HL-60 (cell line): ENCODE measurements at regions not wholly inside any gene's neighbourhood (a gene's known extent, or its start where the extent isn't known, plus 50 kb on each side); places are given as distances from the start of the nearest gene placed in this dataset.

ENCODE experiments used
- GABPA ChIP-seq: IDR thresholded peaks from 2 replicates; pipeline ENCODE4 v1.6.1; 2012; ENCODE audit warnings: low read depth
- POLR2AphosphoS5 ChIP-seq: IDR thresholded peaks from 2 replicates; pipeline ENCODE4 v1.6.1; 2012; ENCODE audit warnings: low read depth
- SPI1 ChIP-seq: IDR thresholded peaks from 2 replicates; pipeline ENCODE4 v1.6.1; 2012; ENCODE audit warnings: low read depth, mild to moderate bottlenecking, borderline replicate concordance
- TF ChIP-seq, protein P1 (sequence below): IDR thresholded peaks from 2 replicates; pipeline ENCODE4 v1.6.1; 2012; ENCODE audit warnings: low read depth; ENCODE audit not compliant: insufficient replicate concordance
- TF ChIP-seq, protein P2 (sequence below): IDR thresholded peaks from one replicate; pipeline ENCODE4 v1.5.1; 2011; ENCODE audit warnings: low read length, control low read depth, inconsistent platforms; ENCODE audit not compliant: insufficient read depth

DNA sequence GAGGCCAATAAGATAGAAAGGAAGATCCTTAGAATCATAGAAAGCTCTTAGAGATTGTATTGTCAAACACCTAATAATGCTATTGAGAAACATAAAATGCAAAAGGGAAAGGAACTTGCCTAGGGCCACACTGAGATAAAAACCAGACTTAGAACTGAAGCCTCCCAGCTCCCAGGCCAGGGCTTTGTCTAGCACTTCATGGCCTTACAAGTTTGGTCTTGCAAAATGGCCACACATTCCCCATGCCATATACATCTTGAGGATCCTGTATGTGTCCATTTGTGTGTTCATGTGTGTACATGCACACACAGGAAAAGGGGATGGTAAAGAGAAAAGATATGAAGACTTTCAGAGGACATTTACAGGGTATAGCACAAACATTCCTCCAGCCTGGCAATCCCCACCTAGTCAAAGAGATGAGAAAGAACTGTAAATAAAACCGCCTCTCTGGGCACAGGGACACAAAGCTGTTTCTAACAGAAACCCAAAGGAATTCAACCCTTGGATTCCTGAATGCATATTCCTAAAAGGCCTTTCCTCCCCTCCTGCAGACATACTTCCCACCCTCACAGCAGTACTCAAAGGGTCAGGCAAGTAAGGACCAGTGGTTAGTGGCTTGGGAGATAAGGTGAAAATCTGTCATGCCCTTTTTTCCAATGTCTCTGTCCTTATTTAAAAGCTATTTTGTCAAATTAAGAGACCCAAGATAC, 99.7 kb upstream of the KLHL29 start:
- TF ChIP-seq, protein P1, sequence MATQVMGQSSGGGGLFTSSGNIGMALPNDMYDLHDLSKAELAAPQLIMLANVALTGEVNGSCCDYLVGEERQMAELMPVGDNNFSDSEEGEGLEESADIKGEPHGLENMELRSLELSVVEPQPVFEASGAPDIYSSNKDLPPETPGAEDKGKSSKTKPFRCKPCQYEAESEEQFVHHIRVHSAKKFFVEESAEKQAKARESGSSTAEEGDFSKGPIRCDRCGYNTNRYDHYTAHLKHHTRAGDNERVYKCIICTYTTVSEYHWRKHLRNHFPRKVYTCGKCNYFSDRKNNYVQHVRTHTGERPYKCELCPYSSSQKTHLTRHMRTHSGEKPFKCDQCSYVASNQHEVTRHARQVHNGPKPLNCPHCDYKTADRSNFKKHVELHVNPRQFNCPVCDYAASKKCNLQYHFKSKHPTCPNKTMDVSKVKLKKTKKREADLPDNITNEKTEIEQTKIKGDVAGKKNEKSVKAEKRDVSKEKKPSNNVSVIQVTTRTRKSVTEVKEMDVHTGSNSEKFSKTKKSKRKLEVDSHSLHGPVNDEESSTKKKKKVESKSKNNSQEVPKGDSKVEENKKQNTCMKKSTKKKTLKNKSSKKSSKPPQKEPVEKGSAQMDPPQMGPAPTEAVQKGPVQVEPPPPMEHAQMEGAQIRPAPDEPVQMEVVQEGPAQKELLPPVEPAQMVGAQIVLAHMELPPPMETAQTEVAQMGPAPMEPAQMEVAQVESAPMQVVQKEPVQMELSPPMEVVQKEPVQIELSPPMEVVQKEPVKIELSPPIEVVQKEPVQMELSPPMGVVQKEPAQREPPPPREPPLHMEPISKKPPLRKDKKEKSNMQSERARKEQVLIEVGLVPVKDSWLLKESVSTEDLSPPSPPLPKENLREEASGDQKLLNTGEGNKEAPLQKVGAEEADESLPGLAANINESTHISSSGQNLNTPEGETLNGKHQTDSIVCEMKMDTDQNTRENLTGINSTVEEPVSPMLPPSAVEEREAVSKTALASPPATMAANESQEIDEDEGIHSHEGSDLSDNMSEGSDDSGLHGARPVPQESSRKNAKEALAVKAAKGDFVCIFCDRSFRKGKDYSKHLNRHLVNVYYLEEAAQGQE: no peak
- TF ChIP-seq, protein P2, sequence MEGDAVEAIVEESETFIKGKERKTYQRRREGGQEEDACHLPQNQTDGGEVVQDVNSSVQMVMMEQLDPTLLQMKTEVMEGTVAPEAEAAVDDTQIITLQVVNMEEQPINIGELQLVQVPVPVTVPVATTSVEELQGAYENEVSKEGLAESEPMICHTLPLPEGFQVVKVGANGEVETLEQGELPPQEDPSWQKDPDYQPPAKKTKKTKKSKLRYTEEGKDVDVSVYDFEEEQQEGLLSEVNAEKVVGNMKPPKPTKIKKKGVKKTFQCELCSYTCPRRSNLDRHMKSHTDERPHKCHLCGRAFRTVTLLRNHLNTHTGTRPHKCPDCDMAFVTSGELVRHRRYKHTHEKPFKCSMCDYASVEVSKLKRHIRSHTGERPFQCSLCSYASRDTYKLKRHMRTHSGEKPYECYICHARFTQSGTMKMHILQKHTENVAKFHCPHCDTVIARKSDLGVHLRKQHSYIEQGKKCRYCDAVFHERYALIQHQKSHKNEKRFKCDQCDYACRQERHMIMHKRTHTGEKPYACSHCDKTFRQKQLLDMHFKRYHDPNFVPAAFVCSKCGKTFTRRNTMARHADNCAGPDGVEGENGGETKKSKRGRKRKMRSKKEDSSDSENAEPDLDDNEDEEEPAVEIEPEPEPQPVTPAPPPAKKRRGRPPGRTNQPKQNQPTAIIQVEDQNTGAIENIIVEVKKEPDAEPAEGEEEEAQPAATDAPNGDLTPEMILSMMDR: no peak
- TF ChIP-seq POLR2AphosphoS5 (no peak), GABPA (no peak), SPI1 (no peak)
